Limb (tissue), 2 donors: ENCODE measurements at regions not wholly inside any gene's neighbourhood (a gene's known extent, or its start where the extent isn't known, plus 50 kb on each side); places are given as distances from the start of the nearest gene placed in this dataset.

Experiments used
- DNase-seq, 2 donors: peaks; one replicate each; pipeline ENCODE4 v3.0.0-alpha.2; 2016; ENCODE audit errors: extremely low spot score in 2 of 2

- DNase-seq, result no peak
Measured at GRCh38 chr4:155521382-155521781, 144.6 kb upstream of the MAP9 start.

DNA sequence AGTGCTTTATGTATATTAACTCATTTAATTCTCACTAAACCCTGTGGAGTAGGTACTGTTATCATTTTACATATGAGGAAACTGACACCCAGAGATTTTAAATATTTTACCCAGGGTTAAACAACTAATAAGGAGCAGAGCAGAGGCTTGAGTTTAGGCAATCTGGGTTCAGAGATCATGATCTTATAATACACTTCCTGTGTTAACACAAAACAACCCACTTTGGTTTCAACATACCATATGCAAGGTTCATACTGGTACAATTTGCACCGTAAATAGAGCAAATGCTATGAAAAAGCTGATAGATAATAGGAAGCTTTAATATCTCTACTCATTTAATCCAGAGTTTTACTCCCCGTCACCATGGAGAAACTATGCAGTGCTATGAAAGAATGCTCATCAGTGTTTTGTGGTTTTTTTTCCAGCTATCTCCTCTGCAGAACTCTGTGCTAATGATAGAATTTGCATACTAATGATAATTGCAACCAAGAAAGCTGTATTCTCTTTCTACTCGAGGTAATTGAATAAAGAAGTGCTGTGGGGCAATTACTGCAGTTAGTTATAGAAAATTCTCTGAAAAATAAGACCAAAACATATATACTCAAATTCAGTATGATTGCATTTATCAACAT, 138.8 kb upstream of the MAP9 start:
- DNase-seq, result no peak

DNA sequence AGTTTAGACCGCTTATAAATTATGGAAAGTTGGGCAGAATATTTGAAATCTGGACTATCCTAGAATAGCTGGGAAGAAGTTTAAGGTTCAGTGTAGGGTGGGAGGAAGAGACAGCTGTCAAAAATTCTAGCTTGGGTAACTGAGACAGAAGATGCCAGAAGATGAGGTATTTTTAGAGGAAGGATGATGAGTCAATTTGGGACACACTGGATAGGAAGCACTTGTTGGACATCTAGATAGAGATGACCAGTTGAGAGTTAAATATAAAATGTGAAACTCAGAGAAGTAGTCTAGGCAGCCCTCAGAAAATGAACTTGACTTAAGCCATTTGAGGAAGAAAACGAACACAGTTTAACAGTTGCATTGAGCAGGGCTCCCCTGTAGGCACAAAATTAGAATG, 137.9 kb upstream of the MAP9 start:
- no peak for DNase-seq

DNA sequence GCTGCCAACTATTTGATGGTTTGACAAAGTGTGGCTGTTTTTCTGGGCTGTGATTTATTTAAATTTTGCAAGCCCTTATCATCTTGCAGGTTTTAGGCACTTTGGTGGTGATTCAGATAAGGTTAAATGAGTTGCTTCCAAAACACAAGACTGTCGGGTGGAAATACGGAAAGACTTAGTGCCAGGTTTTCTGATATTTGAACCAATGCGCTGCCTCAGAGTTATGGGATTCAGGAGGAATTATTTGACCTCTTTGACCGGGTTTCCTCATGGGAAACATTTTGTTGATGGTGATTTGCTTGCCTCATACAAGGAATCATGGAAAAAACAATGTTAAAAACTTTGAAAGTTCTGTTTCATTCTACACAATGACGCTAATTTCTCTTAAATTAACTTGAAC, 136.1 kb upstream of the MAP9 start:
- no peak for DNase-seq

GRCh38 chr4:155512046-155512445, 135.3 kb upstream of the MAP9 start:
- no peak for DNase-seq

GRCh38 chr4:155510771-155511170, 134.0 kb upstream of the MAP9 start:
- no peak for DNase-seq

DNA sequence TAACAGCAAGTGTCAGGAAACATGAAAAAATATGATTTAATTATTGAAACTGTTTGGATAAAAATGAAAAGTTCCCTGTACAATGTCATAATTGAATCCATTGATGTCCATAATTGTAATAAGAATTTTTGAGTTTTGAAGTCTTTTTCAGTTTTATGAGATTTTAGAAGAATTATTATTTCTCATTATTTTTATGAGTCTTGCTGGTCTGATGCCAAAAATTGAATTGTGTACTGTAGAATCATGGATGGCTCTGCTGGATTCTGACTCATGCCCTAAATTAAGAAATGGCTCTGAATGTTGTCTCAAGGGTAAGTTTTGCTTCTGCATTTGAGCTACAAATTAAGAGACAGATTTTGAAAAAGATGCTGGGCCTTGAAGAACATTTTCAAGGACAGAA, 132.8 kb upstream of the MAP9 start:
- no peak for DNase-seq

DNA sequence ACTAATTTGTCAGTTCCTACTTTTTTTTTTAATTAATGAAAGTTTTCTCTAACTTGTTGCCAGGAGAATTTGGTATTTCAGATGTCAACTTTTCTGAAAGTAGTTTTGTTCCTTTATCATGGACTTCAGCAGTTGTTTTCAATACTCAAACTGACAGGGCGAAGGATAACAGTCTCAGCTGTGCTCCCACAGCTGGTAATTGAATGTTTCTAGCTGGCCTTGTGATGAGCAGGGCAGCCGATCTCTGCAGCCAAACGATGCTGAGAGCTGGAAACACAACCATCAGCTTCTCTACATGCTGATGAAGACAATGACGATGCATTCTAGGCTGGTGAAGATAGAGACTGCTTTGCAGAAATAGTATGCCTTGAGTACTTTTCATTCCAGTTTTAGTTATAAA, 130.0 kb upstream of the MAP9 start:
- peak in 1 of 2 donors; percentile 27 for DNase-seq

- no peak for DNase-seq
Measured at GRCh38 chr4:155505321-155505720, 128.6 kb upstream of the MAP9 start.

- no peak for DNase-seq
Measured at GRCh38 chr4:155497306-155497705, 120.5 kb upstream of the MAP9 start.

DNA sequence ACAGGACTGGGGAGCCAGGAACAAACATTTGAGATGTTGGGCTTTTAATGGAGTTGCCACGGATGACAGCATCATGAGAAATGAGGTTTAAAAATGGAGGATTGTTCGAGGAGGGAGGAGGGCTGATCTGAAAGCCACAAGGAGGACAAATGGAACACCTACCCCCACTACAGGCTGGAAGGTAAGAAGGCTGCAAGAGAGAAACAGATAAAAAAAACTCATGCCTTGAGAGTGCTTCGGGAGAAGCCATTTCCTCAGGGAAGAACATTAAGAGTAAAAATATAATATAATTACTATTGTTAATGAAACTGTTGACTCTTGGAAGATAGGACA, 119.5 kb upstream of the MAP9 start:
- DNase-seq, result no peak

- DNase-seq, result no peak
Measured at GRCh38 chr4:155495572-155496293, 119.0 kb upstream of the MAP9 start.

DNA sequence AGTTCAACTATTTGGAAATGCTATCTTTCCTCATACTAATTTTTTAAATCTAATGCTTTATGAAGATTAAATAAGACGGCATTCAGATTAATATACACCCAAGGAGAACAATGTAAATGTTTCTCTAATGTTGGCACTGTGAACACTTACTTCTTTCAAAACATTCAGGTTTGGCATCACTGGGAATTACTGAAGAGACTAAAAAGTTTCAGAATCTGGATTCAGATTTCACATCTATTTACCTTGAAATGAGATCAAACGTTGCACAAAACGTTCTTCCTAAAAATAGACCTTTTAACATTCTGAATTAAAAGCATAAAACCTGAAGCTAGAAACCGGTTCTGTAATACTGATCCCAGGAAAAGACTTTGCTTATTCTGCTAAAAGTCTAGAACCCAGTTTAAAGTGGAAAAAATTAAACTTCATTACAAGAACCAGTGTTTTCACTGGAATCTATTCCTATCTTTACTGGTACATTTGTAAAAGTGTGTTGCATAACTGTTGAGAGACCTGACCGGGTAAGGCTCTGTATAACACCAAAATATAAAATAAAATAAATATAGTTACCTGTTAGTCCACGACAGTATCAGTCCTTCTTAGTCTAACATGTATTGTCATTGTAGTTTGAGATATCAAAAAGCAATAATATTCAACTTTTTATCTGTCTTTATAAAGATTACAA, 117.4 kb upstream of the MAP9 start:
- no peak for DNase-seq

DNA sequence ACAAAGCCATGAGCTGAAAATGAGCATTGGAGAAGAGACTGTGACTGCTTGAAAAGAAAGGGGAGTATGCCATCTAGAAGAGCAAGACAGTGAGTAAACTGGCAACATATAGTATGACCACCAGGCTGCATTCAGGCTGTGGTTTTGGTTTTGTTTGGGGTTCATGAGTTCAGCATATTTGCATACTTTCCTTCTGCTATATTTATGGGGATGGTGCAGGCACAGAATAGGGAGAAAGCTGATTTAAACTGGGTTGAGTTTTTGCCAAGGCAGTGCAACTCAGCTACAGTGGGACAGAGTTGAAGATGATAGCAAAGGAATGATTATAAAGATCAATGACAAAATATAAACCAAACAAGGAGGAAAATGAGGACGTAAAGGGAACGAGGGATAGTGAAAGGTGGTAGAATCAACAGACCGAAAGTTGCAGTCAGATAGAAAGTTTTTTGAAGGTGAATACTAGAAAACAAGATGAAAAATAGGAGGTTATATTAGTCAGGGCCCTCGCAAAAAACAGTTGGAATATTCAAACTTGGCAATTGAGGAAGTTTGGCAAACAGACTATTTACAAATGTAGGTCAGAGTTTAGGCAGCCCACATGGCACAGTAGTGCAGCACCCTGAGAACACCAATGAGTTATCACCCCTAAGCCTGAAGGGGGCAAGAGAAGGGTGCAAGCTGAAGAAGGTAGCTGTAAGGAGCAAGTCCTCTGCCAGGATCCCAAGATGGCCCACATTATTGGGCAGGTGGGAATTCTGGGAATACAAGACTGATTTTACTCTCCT, 114.8 kb upstream of the MAP9 start:
- DNase-seq, result no peak

DNA sequence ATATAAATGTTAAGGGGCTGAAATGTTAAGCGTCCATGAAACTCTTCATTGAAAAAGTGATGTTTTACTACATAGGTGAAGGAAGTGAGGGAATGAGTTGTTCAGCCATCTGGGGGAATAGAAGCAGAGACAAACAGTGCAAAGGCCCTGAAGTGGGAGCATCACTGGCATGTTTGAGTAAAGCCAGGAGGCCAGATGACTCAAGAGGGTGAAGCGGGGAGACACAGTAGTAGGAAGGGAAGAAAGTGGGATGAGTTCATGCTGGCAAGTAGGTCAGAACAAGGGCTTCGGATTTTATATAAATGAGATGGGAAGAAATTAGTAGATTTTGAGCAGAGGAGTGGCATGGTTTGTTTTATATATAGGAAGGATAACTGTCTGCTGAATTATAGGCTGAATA, 112.5 kb upstream of the MAP9 start:
- DNase-seq, result no peak

DNA sequence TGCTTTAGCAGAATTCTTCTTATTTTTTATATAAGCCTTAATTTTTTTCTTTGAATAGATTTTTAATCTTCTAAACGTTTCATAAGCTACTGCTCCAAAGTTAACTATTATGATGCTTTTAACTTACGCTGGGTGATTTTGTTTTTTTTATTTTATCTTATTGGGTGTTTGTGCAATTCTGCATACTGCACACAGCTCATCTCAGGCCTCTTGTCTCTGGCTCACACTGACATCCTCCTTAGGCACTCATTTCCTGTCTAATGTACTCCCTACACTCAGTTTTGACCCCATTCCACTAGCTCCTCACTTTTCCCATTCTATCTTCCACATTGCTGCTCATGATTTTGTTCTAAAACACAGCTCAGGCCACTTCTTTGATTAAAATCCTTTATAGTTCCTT, 111.9 kb upstream of the MAP9 start:
- DNase-seq, result no peak

DNA sequence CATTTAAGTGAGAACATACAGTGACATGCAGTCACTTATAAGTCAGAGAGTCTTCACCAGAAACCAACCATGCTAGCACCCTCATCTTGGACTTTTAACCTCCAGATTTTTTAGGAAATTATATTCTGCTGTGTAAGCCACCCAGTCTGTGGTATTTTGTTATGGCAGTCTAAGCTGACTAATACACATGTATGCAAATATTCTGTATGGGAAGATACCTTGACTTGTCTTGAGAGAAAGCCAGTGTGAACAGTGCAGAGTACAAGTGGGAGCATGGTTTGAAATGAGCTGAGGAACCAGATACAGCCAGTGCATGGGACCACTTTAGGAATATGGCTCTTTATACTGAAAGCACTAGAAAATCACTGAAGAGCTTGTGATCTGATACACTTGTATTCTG, 110.4 kb upstream of the MAP9 start:
- DNase-seq, result no peak

GRCh38 chr4:155481150-155481549, 104.4 kb upstream of the MAP9 start:
- no peak for DNase-seq

GRCh38 chr4:155479835-155480234, 103.1 kb upstream of the MAP9 start:
- no peak for DNase-seq

DNA sequence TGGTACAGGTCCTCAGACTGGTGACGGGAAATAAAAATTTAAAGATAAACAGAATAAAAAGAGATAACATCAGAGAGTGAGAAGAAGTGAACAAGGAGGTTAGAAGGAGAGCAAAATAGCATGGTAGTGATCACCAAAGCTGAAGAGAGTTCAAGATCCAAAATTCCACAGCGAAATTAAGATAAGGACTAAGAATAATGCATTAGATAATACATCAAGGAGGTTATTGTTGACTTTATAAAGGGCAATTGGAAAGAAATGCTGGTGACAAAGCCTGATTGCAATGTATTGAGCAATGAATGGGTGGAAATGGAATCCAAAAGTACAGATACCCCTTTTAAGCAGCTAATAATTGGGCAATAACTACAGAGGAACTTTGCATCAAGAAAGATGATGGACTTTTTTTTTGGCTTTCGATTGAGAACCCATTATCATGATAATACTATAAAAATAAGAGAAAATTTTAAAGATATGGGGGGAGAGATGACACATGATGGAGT, 101.6 kb upstream of the MAP9 start:
- no peak for DNase-seq

DNA sequence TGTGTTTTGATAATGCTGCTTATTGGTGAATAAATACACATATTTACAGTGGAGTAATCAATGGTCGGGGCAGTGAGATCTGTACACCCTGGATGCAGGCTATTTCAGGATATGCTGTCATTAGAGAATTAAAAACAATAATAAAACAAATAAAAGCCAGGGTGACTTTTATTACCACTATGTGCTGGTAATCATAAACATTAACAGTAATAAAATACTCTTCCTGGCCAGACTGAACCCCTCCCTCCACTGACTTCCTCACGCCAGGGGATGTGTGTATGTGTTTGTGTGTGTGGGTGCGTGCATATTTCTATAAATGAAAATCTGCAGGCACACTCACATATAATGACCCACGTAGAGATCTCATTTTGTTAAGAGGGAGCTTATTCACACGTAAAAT, 98.0 kb upstream of the MAP9 start:
- no peak for DNase-seq
